ENCODE measurements at regions not wholly inside any gene's neighbourhood (a gene's known extent, or its start where the extent isn't known, plus 50 kb on each side); places are given as distances from the start of the nearest gene placed in this dataset.
A peak's percentile ranks its signal among the peaks of the same experiment; 100 is the strongest.

DNA sequence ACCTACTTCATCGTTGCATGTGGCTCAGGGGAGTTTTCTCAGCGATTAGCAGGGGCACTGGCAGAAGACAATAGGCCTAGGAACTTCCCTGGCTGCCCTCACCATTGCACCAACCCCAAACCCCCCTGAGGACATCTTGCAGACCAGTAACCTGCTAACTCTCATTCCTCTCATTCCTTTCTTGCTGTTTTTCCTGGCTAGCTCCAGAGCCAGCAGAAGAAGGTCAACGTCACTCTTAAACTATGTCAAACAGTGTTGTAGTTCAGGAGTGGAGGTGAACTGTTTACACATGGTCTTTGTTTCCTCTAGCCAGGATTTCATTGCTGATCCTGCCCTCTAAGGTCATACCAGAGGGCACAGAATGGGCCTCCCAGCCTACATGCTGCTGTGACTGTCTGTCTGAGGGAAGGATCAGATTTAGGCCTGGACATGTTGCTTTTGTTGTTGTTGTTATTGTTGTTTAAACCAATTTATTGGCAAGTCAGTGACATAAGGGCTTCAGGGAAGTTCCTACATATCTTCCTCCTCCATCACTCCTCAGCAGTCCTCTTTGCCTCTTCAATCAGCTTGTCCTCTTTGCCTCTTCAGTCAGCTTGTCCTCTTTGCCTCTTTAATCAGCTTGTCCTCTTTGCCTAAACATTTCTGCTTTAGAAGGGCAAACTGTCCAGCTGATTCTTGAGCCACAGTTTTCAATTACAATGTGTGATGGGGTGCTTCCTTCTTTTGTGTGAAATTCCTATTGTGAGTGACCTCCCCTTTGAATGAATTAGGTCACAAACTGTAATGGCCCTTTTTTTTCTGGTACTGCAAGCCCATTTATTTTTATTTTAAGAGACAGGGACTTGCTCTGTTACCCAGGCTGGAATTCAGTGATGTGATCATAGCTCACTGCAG lies 471.9 kb upstream of the TNP1 start (continued):
- TF ChIP-seq ZNF747 (CRISPR knock-in tag; IDR thresholded peaks at IDR 0.05; ENCODE audit: borderline replicate concordance) (no peak; the same call in 1 of the 2 replicates), SRSF4 (IDR thresholded peaks at IDR 0.05; ENCODE audit: low read depth, low read length, poor library complexity, severe bottlenecking) (no peak), ZNF598 (CRISPR knock-in tag; IDR thresholded peaks at IDR 0.05; ENCODE audit: borderline replicate concordance) (no peak), ZNF670 (CRISPR knock-in tag; IDR thresholded peaks at IDR 0.05; ENCODE audit: borderline replicate concordance) (peak; percentile 71; the same call in 1 of the 2 replicates), SIX1 (CRISPR knock-in tag; IDR thresholded peaks at IDR 0.05; ENCODE audit: borderline replicate concordance) (peak; percentile 62; the same call in 1 of the 2 replicates), PAX8 (CRISPR knock-in tag; IDR thresholded peaks at IDR 0.05; ENCODE audit: borderline replicate concordance) (0 out of 2 replicates have a peak, but pooled peaks have one; percentile 42), PITX1 (CRISPR knock-in tag; IDR thresholded peaks at IDR 0.05) (peak; percentile 94), SUZ12 (IDR thresholded peaks at IDR 0.05; ENCODE audit: low read depth, low read length) (no peak), ZNF432 (CRISPR knock-in tag; IDR thresholded peaks at IDR 0.05; ENCODE audit: borderline replicate concordance) (no peak), HDAC1 (CRISPR knock-in tag; IDR thresholded peaks at IDR 0.05) (peak; percentile 94), ELF1 (CRISPR knock-in tag; IDR thresholded peaks at IDR 0.05) (0 out of 2 replicates have a peak, but pooled peaks have one; percentile 32), YY1 (IDR thresholded peaks at IDR 0.05; ENCODE audit: insufficient read depth, insufficient replicate concordance, low read depth, low read length) (no peak), ZFP41 (CRISPR knock-in tag; IDR thresholded peaks at IDR 0.05; ENCODE audit: borderline replicate concordance) (no peak; the same call in 1 of the 2 replicates), PAF1 (CRISPR knock-in tag; IDR thresholded peaks at IDR 0.05) (no peak), ZNF550 (CRISPR knock-in tag; IDR thresholded peaks at IDR 0.05; ENCODE audit: borderline replicate concordance) (no peak), SNAI1 (CRISPR knock-in tag; IDR thresholded peaks at IDR 0.05; ENCODE audit: borderline replicate concordance) (no peak), EZH2 (conservative IDR thresholded peaks at IDR 0.05; ENCODE audit: low read depth, low read length) (no peak), ZNF780A (CRISPR knock-in tag; IDR thresholded peaks at IDR 0.05) (0 out of 2 replicates have a peak, but pooled peaks have one; percentile 7), CEBPG (CRISPR knock-in tag; IDR thresholded peaks at IDR 0.05) (peak; percentile 85), PHF21A (CRISPR knock-in tag; IDR thresholded peaks at IDR 0.05) (peak; percentile 93), KDM1A (CRISPR knock-in tag; IDR thresholded peaks at IDR 0.05) (no peak; the same call in 1 of the 2 replicates)
- TF ChIP-seq, protein P1, sequence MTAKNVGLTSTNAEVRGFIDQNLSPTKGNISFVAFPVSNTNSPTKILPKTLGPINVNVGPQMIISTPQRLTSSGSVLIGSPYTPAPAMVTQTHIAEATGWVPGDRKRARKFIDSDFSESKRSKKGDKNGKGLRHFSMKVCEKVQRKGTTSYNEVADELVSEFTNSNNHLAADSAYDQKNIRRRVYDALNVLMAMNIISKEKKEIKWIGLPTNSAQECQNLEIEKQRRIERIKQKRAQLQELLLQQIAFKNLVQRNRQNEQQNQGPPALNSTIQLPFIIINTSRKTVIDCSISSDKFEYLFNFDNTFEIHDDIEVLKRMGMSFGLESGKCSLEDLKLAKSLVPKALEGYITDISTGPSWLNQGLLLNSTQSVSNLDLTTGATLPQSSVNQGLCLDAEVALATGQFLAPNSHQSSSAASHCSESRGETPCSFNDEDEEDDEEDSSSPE (CRISPR knock-in tag; IDR thresholded peaks at IDR 0.05): peak; percentile 61; the same call in 1 of the 2 replicates
- TF ChIP-seq, protein P2, sequence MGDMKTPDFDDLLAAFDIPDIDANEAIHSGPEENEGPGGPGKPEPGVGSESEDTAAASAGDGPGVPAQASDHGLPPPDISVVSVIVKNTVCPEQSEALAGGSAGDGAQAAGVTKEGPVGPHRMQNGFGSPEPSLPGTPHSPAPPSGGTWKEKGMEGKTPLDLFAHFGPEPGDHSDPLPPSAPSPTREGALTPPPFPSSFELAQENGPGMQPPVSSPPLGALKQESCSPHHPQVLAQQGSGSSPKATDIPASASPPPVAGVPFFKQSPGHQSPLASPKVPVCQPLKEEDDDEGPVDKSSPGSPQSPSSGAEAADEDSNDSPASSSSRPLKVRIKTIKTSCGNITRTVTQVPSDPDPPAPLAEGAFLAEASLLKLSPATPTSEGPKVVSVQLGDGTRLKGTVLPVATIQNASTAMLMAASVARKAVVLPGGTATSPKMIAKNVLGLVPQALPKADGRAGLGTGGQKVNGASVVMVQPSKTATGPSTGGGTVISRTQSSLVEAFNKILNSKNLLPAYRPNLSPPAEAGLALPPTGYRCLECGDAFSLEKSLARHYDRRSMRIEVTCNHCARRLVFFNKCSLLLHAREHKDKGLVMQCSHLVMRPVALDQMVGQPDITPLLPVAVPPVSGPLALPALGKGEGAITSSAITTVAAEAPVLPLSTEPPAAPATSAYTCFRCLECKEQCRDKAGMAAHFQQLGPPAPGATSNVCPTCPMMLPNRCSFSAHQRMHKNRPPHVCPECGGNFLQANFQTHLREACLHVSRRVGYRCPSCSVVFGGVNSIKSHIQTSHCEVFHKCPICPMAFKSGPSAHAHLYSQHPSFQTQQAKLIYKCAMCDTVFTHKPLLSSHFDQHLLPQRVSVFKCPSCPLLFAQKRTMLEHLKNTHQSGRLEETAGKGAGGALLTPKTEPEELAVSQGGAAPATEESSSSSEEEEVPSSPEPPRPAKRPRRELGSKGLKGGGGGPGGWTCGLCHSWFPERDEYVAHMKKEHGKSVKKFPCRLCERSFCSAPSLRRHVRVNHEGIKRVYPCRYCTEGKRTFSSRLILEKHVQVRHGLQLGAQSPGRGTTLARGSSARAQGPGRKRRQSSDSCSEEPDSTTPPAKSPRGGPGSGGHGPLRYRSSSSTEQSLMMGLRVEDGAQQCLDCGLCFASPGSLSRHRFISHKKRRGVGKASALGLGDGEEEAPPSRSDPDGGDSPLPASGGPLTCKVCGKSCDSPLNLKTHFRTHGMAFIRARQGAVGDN (CRISPR knock-in tag; IDR thresholded peaks at IDR 0.05): no peak
- TF ChIP-seq, protein P3, sequence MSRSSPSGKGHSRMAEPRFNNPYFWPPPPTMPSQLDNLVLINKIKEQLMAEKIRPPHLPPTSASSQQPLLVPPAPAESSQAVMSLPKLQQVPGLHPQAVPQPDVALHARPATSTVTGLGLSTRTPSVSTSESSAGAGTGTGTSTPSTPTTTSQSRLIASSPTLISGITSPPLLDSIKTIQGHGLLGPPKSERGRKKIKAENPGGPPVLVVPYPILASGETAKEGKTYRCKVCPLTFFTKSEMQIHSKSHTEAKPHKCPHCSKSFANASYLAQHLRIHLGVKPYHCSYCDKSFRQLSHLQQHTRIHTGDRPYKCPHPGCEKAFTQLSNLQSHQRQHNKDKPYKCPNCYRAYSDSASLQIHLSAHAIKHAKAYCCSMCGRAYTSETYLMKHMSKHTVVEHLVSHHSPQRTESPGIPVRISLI (CRISPR knock-in tag; IDR thresholded peaks at IDR 0.05; ENCODE audit: borderline replicate concordance): peak; percentile 64; the same call in 1 of the 2 replicates
